ENCODE measurements at regions not wholly inside any gene's neighbourhood (a gene's known extent, or its start where the extent isn't known, plus 50 kb on each side); places are given as distances from the start of the nearest gene placed in this dataset.

- DNase-seq (ENCODE audit: insufficient read length, low spot score) (no peak), FAIRE-seq (no peak)
- TF ChIP-seq POLR2A (IDR thresholded peaks at IDR 0.05; ENCODE audit: low read depth, low read length): no peak
Observed at GRCh38 chr12:105931762-105932570, 206.8 kb downstream of the NUAK1 start.

- peak; percentile 78 for FAIRE-seq
- TF ChIP-seq POLR2A (IDR thresholded peaks at IDR 0.05; ENCODE audit: low read depth, low read length): no peak
- DNase-seq (ENCODE audit: insufficient read length, low spot score): peak; percentile 69
Observed at GRCh38 chr12:105933671-105934665, 204.8 kb downstream of the NUAK1 start.

GRCh38 chr12:105935106-105935505 lies 203.6 kb downstream of the NUAK1 start:
- no peak for DNase-seq (ENCODE audit: insufficient read length, low spot score)
- FAIRE-seq: no peak

GRCh38 chr12:105935981-105936380 lies 202.8 kb downstream of the NUAK1 start:
- TF ChIP-seq POLR2A (IDR thresholded peaks at IDR 0.05; ENCODE audit: low read depth, low read length): no peak
- DNase-seq (ENCODE audit: insufficient read length, low spot score): no peak
- FAIRE-seq: no peak

More at GRCh38 chr12:105935106-105935505, 203.6 kb downstream of the NUAK1 start:
- no peak for TF ChIP-seq POLR2A (IDR thresholded peaks at IDR 0.05; ENCODE audit: low read depth, low read length)

GRCh38 chr12:105936496-105936895 lies 202.3 kb downstream of the NUAK1 start:
- no peak for TF ChIP-seq POLR2A (IDR thresholded peaks at IDR 0.05; ENCODE audit: low read depth, low read length)
- FAIRE-seq (no peak), DNase-seq (ENCODE audit: insufficient read length, low spot score) (no peak)

GRCh38 chr12:105937009-105937408 lies 201.7 kb downstream of the NUAK1 start:
- DNase-seq (ENCODE audit: insufficient read length, low spot score): no peak
- no peak for TF ChIP-seq POLR2A (IDR thresholded peaks at IDR 0.05; ENCODE audit: low read depth, low read length)
- no peak for FAIRE-seq

GRCh38 chr12:105939181-105939721 lies 199.5 kb downstream of the NUAK1 start:
- no peak for TF ChIP-seq POLR2A (IDR thresholded peaks at IDR 0.05; ENCODE audit: low read depth, low read length)
- no peak for DNase-seq (ENCODE audit: insufficient read length, low spot score)
- FAIRE-seq: no peak

- no peak for FAIRE-seq
- TF ChIP-seq POLR2A (IDR thresholded peaks at IDR 0.05; ENCODE audit: low read depth, low read length): no peak
- no peak for DNase-seq (ENCODE audit: insufficient read length, low spot score)
Observed at GRCh38 chr12:105942281-105942680, 196.5 kb downstream of the NUAK1 start.

GRCh38 chr12:105943525-105943924 lies 195.2 kb downstream of the NUAK1 start:
- DNase-seq (ENCODE audit: insufficient read length, low spot score) (no peak), FAIRE-seq (no peak)
- TF ChIP-seq POLR2A (IDR thresholded peaks at IDR 0.05; ENCODE audit: low read depth, low read length): no peak

- DNase-seq (ENCODE audit: insufficient read length, low spot score) (no peak), FAIRE-seq (no peak)
- no peak for TF ChIP-seq POLR2A (IDR thresholded peaks at IDR 0.05; ENCODE audit: low read depth, low read length)
Observed at GRCh38 chr12:105944628-105945027, 194.1 kb downstream of the NUAK1 start.

GRCh38 chr12:105945880-105946279 lies 192.9 kb downstream of the NUAK1 start:
- no peak for FAIRE-seq
- no peak for DNase-seq (ENCODE audit: insufficient read length, low spot score)
- no peak for TF ChIP-seq POLR2A (IDR thresholded peaks at IDR 0.05; ENCODE audit: low read depth, low read length)

- DNase-seq (ENCODE audit: insufficient read length, low spot score) (no peak), FAIRE-seq (no peak)
- TF ChIP-seq POLR2A (IDR thresholded peaks at IDR 0.05; ENCODE audit: low read depth, low read length): no peak
Observed at GRCh38 chr12:105946493-105946901, 192.3 kb downstream of the NUAK1 start.

- FAIRE-seq (no peak), DNase-seq (ENCODE audit: insufficient read length, low spot score) (no peak)
- TF ChIP-seq POLR2A (IDR thresholded peaks at IDR 0.05; ENCODE audit: low read depth, low read length): no peak
Observed at GRCh38 chr12:105947906-105948305, 190.8 kb downstream of the NUAK1 start.

- no peak for DNase-seq (ENCODE audit: insufficient read length, low spot score)
- no peak for FAIRE-seq
- no peak for TF ChIP-seq POLR2A (IDR thresholded peaks at IDR 0.05; ENCODE audit: low read depth, low read length)
Observed at GRCh38 chr12:105948331-105948730, 190.4 kb downstream of the NUAK1 start.

All from H54 (cell line).